ENCODE measurements at regions not wholly inside any gene's neighbourhood (a gene's known extent, or its start where the extent isn't known, plus 50 kb on each side); places are given as distances from the start of the nearest gene placed in this dataset.
"Not testable (repeated sequence)": the region's sequence is repeated elsewhere in the genome, so short reads cannot be mapped to it uniquely, and the experiment has no call there.

GRCh38 chr4:151879705-151880445 lies 119.1 kb upstream of the GATB start:
- ATAC-seq, result no peak

DNA sequence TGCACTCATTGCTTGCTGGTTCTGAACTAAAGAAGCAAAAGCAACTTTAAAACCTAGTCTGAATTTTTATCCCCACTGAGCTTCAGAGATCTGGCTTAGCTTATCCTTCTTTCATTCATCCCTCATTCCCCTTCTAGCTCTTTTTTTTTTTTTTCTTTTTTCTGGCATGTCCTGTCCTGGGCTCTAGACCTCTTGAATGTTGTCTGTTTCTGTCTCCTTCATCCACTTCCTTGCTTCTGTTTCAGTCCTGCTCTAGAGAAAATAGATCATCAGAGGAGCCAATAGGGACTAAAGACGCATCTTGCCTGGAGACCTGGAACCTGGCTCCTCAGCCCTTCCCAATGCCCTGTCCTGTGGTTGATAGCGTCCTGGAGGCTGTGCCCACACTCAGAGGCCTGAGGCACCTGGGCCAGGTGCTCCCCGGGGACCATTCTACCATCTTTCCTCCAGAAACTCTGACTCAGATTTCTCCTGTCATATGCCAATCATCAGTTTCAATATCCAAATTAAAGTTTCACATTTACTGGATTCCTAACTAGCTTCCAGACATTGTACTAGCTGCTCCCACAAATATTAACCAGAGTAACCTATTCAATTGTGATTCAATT lies 115.7 kb upstream of the GATB start:
- ATAC-seq, result no peak

- no peak for ATAC-seq
Observed at GRCh38 chr4:151874328-151874727, 113.5 kb upstream of the GATB start.

DNA sequence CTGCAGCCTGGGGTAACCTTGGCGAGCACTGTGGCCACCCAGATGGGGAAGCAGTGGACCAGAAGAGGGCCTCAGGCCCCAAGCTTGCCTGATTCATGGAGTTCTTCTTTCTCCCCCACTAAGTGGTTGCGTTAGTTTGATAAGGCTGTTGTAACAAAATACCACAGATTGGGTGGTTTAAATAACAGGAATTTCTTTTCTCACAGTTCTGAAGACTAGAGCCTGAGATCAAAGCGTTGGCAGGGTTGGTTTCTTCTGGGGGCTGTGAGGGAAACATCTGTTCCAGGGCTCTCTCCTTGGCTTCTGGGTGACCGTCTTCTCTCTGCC lies 105.7 kb upstream of the GATB start:
- ATAC-seq, result no peak

DNA sequence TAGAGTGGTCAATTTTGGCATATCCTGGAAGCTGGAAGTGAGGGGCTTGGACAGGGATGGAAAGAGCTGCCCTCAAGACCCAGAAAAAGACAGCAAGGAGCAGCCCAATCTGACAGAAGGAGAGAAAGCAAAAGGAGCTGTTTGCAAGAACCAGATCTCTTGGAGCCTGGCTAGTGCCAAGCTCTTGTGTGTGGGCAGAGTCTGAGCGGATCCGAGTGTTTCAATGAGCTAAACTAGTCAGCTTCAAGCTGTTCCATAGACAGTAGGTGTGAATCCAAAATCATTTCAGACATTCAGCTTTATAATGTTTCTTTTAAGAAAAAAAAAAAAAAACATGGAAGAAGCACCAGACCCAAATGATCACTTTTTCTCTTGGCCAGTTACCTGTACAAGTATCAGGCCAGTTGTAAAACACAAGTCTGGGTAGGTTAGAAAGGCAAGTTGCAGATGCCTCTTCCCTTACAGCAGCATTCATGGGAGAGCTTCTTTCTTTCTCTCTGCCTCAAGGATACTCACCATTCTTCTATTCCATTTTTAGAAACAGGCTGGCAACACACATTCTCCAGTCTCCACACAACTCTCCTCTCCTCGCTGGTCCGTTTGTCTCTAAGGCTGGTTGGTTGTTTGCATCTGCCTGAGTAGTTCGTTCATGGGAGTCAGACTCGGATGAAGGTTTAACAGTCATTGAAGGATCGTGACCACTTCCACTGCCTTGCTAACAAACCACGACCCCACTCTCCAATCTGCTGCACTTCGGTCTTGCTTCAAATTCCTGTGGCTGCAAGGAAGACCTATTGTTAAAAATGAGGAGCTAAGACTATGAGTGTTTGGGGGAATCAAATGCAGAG lies 105.2 kb upstream of the GATB start:
- ATAC-seq, result no peak

DNA sequence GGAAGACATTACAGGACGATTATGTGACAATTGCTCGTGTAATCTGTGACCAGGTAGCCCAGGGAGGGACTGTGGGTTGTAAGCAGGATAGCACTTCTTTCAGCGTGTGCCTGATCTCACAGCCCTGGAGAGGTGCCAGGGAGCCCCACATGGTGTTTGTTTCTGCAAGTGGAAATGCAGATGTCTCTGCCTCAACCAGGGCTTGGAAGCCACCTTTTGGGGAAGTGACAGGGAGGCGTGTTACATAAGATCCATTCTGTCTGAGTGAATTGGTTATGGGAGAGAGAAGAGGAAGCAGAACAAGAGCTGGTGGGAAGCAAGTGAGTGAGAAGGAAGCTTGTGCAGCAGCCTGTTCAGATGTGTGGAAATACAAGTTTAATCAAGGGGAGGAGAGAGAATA lies 104.5 kb upstream of the GATB start:
- ATAC-seq, result no peak

DNA sequence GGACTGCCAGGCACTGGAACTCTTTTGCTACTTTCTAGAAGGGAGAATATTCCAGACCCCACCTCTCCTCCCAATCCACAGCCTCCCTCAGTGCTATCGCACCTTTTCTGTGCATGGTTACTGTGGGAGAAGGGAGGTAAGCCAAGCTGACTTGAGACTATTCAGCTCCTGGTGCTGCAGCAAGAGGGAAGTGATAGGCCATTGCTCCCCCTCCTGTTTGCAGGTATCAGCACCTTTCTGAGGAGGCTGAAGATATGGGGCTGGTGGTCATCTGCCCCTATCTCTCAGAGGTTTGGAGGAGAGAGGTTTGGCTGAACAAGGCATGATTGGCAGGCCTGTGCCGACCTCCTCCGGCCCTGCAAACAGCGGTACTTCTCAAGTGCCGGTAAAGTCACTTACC lies 103.3 kb upstream of the GATB start:
- no peak for ATAC-seq

- ATAC-seq, result no peak
Observed at GRCh38 chr4:151862766-151863165, 102.0 kb upstream of the GATB start.

DNA sequence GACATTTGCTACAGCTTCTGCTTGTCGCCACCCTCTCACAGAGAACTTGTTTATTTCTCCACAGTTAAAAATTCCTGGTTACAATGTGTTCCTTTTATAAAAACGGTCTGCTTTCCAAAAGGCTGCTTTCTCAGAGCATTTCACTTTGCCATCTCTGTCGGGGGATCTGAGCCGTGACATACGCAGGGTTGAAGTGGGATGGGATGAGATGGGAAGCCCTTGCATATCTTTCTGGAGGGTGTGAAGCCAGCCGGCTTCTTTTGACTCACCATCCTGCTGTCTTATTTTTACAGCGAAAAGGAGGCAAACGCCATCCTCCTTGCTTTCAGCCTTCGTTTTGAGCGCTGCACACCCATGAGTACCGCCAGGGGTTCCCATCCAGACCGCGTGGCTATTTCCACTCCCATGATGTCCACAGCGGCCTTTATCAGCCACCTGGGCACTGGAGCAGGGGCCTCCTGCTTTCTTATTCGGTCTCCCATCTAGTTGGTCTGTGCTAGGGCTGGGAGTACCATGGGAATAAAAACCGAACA lies 99.8 kb upstream of the GATB start:
- no peak for ATAC-seq

DNA sequence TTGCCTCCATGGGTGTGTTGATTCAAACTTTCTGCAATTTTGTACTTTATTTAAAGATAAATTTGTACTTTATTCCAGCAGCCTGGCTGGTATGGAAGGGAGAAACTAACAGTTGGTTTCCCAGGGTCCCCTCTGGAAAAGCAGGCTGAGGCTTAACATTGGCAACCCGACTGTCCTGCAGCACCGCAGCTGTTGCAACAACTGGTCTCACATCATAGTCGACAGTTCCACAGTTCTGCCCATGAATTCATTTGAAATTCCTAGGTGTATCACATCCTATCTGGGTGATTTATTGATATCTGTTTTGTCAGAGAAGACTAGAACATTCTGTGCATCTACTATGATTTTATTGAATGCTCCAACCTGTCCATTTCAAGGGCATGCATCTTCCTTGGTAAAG lies 98.8 kb upstream of the GATB start:
- ATAC-seq, result no peak

- no peak for ATAC-seq
Observed at GRCh38 chr4:151858356-151858755, 97.5 kb upstream of the GATB start.

DNA sequence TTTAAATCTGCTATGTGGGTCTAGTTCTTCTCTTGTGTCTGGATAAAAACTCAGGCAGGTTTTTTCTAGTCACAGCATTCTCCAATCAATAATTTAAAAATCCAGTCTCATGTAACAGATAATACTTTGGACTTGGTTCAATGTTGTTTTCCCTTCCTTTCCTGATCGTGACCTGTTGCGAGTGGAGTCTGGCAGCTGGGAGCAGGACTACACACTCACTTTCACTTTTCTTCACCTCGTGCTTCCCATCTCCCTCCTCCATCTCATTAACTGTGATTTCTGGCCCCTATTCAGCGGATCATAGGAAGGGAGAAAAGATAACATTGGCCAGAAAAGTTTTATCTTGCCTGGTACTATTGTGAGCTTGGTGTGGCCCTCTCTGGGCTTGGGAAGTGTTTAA lies 96.6 kb upstream of the GATB start:
- no peak for ATAC-seq

DNA sequence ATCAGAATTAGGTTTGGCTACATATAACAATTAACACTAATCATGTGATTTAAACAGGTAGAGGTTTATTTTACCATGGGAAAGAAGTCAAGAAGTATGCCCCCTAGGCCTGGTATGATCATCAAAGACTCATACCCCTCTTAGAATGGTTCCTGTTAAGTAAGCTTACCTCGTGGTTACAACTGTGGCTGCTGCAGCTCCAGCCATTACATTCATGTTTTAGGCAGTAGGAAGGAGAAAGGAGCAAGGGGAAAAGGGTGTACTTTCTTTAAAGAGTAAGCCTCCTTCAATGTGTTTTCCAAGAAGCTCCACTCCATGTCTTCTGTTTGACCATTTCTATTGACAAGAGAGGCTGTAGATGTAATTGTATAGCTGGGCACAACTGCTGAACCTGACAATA lies 94.9 kb upstream of the GATB start:
- ATAC-seq, result no peak

DNA sequence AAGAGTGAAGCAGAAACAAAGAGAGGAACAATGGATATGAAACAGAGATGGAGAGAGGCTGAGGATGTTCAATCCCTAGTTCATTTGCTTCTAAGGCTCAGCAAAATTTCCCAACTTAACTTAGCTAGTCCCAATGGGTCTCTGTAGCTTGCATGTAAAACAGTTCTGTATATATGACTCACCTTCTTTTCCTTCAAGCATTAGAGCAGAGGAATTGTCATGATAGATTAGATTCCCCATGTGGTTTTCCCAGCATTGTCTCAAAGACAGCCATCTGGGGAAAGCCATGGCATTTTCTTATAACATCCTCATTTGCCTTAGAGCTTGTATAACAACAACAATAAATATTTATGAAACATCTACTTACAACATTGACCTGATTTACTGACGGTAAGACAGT lies 93.9 kb upstream of the GATB start:
- no peak for ATAC-seq

GRCh38 chr4:151853034-151853433 lies 92.2 kb upstream of the GATB start:
- ATAC-seq, result no peak

- ATAC-seq, result no peak
Observed at GRCh38 chr4:151852202-151852601, 91.4 kb upstream of the GATB start.

DNA sequence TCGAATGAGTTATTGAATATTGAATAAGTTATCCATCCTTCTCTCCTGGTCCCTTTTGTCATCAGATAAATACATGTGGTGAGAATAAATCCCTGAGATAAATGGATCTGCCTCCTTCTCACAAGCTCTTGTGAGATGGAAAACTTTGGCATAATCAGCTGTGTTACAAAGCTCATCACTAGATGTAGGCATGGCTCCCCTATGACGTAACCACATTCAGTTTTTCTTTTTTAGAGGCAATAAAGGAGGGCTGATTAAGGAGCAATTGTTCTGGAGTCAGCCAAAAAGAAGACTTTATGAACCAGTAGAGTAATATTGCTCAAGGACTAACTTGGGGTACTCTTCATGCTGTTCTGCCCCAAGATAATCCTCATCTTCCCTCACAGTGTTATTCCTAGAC lies 90.5 kb upstream of the GATB start:
- ATAC-seq, result no peak

GRCh38 chr4:151850791-151851213 lies 90.0 kb upstream of the GATB start:
- ATAC-seq, result no peak

- ATAC-seq, result not testable (repeated sequence)
Observed at GRCh38 chr4:151845551-151845950, 84.7 kb upstream of the GATB start.

- ATAC-seq, result no peak
Observed at GRCh38 chr4:151842430-151843079, 81.7 kb upstream of the GATB start.

GRCh38 chr4:151841107-151841506 lies 80.3 kb upstream of the GATB start:
- no peak for ATAC-seq

GRCh38 chr4:151835467-151835866 lies 74.7 kb upstream of the GATB start:
- ATAC-seq, result no peak

GRCh38 chr4:151833174-151833573 lies 72.4 kb upstream of the GATB start:
- ATAC-seq, result no peak

All from esophagus mucosa (tissue), 1 donor.